Esophagus (tissue), 2 donors: ENCODE measurements at regions not wholly inside any gene's neighbourhood (a gene's known extent, or its start where the extent isn't known, plus 50 kb on each side); places are given as distances from the start of the nearest gene placed in this dataset.

ENCODE experiments used
- H3K27ac ChIP-seq, 2 donors: one replicate each; pipeline ENCODE4 v1.5.1; 2013; ENCODE audit warnings: low read depth in 2 of 2, mild to moderate bottlenecking in 2 of 2, inconsistent platforms in 1 of 2, low read length in 1 of 2, moderate library complexity in 1 of 2
- H3K27me3 ChIP-seq, 2 donors: one replicate each; pipeline ENCODE4 v1.6.1; 2013; ENCODE audit warnings: low read length in 2 of 2, control low read depth in 1 of 2, mild to moderate bottlenecking in 1 of 2; ENCODE audit not compliant: insufficient read depth in 2 of 2, control insufficient read depth in 1 of 2
- H3K36me3 ChIP-seq, 2 donors: one replicate each; pipeline ENCODE4 v1.6.1; 2013; ENCODE audit warnings: low read length in 1 of 2; ENCODE audit not compliant: control insufficient read depth in 2 of 2, insufficient read depth in 2 of 2
- H3K4me1 ChIP-seq, 2 donors: one replicate each; pipeline ENCODE4 v1.6.1; 2013; ENCODE audit warnings: low read length in 1 of 2; ENCODE audit not compliant: control insufficient read depth in 2 of 2, insufficient read depth in 2 of 2
- H3K4me3 ChIP-seq, 2 donors: one replicate each; pipeline ENCODE4 v1.5.1; 2013; ENCODE audit warnings: low read length in 2 of 2, mild to moderate bottlenecking in 2 of 2, low read depth in 1 of 2, moderate library complexity in 1 of 2
- H3K9me3 ChIP-seq, 2 donors: one replicate each; pipeline ENCODE4 v1.6.1; 2013; ENCODE audit warnings: mild to moderate bottlenecking in 2 of 2, low read depth in 1 of 2, low read length in 1 of 2, moderate library complexity in 1 of 2; ENCODE audit not compliant: control insufficient read depth in 2 of 2, insufficient read depth in 1 of 2
- WGBS, 2 donors: extraction: QIAGEN DNeasy Blood & Tissue Kit; methylation state at CpG; one replicate each; pipeline ENCODE4 v1.1.7; 2013; 5-methylcytosine and 5-hydroxymethylcytosine counted together
- donor health status: healthy with polysubstance abuse.
- donor health status: Bipolar disorder and iron deficiency.

DNA sequence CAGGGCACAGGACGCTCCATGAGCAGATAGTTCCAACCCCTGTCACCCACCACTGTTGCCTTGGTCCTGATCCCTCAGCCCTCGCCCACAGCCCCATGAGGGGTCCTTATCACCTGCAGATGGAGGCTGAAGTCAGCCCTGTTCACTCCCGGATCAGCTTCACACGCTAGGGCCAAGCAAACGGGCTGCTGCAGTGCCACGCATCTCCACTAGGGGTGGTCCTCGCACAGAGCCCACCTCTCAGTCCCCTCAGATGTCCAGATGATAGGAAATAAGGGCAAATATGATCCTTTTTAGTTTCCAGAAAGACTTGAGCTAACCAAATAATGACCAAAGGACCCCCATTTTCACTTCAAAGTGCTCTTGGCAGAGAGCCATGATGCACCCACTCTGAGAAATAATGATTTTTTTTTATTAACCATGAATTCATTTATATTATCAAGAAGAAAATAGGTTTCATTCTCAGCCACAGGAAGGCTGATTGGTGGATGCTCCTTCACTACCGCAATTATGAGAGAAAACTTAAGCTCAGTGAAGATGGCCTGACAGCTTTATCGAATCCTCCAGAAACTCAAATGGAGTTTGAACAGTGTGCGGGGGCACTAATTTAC is 71.9 kb upstream of the KLHL29 start:
- no peak overlapping the region for H3K4me3 ChIP-seq
- no peaks in the 10 kb centered on the region for H3K9me3 ChIP-seq
- H3K36me3 ChIP-seq: no peaks in the 10 kb centered on the region
- 52 to 63% methylated on average over 10 of the region's 10 CpGs for WGBS, 2 donors
- H3K27ac ChIP-seq: no peak overlapping the region
- H3K27me3 ChIP-seq: no peaks in the 10 kb centered on the region
- H3K4me1 ChIP-seq: no peaks in the 10 kb centered on the region

DNA sequence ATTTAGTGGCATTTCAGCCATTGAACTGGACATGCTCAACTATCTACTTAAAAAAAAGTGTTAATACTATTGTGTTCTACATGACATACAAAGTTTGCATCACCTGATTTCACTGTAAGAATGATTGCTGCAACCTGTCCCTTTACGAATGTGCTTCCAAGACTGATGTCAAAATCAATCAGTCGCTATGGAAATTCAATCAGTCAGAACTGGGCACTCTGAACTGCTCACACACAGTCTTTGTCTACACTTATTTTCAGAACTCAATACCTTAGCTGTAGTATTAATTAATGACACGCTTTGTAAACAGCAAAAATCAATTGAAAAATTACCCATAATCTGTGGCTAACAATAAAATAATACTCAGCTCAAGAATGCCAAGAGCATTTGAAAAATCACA is 70.3 kb upstream of the KLHL29 start:
- Histone ChIP-seq H3K9me3 (no peaks in the 10 kb centered on the region), H3K27ac (no peak overlapping the region), H3K27me3 (no peaks in the 10 kb centered on the region), H3K36me3 (no peaks in the 10 kb centered on the region), H3K4me3 (no peak overlapping the region), H3K4me1 (no peaks in the 10 kb centered on the region)
- 75 to 96% methylated on average over 3 of the region's 3 CpGs for WGBS, 2 donors

DNA sequence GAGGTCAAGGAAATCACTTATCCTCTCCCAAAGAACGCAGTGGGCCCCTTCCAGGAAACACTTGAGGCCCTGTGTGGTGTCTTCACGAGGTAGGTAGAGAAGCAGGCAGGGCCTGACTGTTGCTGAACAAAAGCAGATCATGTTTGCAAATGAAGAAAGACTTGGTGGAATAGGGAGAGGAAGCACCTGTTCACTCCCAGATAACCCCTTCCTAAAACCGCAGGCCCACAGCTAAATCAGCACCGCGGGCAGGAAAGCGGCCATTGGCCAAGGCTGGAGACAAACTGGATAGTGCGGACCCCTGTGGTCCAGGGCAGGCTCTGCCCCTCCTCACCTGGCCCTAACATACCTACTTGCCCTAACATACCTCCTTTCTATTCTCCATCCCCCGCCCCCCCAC is 64.9 kb upstream of the KLHL29 start:
- H3K36me3 ChIP-seq: no peaks in the 10 kb centered on the region
- no peaks in the 10 kb centered on the region for H3K4me1 ChIP-seq
- H3K27me3 ChIP-seq: no peaks in the 10 kb centered on the region
- H3K27ac ChIP-seq: no peak overlapping the region
- H3K9me3 ChIP-seq: no peaks in the 10 kb centered on the region
- H3K4me3 ChIP-seq: no peak overlapping the region
- WGBS, 2 donors: 61 to 74% methylated on average over 8 of the region's 8 CpGs

- H3K36me3 ChIP-seq: no peaks in the 10 kb centered on the region
- WGBS, 2 donors: 92 to 94% methylated on average over 5 of the region's 5 CpGs
- H3K27ac ChIP-seq: no peak overlapping the region
- no peak overlapping the region for H3K4me3 ChIP-seq
- no peaks in the 10 kb centered on the region for H3K4me1 ChIP-seq
- no peaks in the 10 kb centered on the region for H3K27me3 ChIP-seq
- no peaks in the 10 kb centered on the region for H3K9me3 ChIP-seq
Measured at GRCh38 chr2:23321751-23322150, 63.2 kb upstream of the KLHL29 start.

GRCh38 chr2:23322567-23323197 is 62.3 kb upstream of the KLHL29 start:
- Histone ChIP-seq H3K27ac (no peak overlapping the region), H3K9me3 (no peaks in the 10 kb centered on the region), H3K4me1 (no peaks in the 10 kb centered on the region), H3K27me3 (no peaks in the 10 kb centered on the region), H3K36me3 (no peaks in the 10 kb centered on the region), H3K4me3 (no peak overlapping the region)
- WGBS, 2 donors: 53 to 66% methylated on average over 7 of the region's 7 CpGs

- Histone ChIP-seq H3K4me3 (no peak overlapping the region), H3K27me3 (no peaks in the 10 kb centered on the region), H3K4me1 (no peaks in the 10 kb centered on the region), H3K27ac (no peak overlapping the region), H3K9me3 (no peaks in the 10 kb centered on the region), H3K36me3 (no peaks in the 10 kb centered on the region)
- 63 to 81% methylated on average over 19 of the region's 19 CpGs for WGBS, 2 donors
Measured at GRCh38 chr2:23323198-23323916, 61.6 kb upstream of the KLHL29 start.

DNA sequence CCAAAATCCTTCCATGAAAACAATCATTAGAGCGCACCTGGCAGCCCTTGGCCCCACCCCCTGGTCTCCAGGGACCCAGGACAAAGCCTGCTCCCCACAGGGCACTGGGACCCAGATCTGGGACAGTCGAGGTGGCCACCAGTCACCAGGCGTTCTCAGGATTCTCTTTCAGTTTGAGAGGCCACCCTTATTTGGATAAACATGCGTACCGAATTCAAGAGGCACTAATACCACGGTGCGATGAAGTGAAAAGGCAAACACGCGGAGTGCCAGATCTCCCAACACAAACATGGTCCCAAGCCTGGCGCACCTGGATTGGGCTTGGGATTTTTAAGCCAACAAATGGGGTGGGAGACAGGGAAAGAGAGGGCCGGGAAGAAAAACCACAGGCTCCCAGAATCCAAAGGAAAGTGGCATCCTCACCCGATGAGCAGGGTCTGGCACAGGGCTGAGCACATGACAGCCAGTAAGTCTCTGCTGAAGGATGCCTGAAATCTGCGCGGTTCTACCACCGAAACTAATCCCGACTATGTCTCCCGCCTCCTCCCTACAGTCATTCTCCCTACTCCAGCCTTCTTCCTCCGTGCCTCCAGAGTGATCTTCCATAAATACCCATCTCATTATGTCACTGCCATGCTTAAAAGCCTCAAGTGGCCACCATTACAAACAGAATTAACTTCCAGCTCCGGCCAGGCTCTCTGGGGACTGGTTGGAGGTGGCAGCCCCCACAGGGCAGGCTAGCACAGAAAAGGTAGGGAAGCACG is 60.9 kb upstream of the KLHL29 start:
- Histone ChIP-seq H3K4me3 (no peak overlapping the region), H3K27me3 (no peaks in the 10 kb centered on the region), H3K36me3 (no peaks in the 10 kb centered on the region), H3K27ac (no peak overlapping the region), H3K9me3 (no peaks in the 10 kb centered on the region), H3K4me1 (no peaks in the 10 kb centered on the region)
- WGBS, 2 donors: 88 to 90% methylated on average over 20 of the region's 20 CpGs

DNA sequence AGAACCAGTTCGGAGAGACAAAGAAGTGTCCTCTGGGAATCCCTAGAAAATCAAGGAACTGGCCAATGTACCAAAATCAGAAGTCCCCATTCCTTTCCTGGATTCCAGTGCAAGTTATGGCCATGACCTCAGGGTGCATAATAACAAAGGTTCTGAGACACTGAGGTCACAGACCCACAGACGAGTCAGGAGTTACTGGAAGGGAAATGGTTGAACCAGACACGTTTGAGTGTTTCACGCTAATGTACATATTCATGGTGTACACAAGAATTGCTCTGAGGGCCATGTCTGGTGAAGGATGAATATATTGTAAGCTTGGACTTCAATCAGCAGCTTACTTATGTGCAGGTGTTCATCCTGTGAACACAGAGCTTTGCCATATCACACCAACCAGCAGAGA is 58.6 kb upstream of the KLHL29 start:
- Histone ChIP-seq H3K36me3 (no peaks in the 10 kb centered on the region), H3K4me3 (no peak overlapping the region), H3K27me3 (no peaks in the 10 kb centered on the region), H3K4me1 (no peaks in the 10 kb centered on the region), H3K27ac (no peak overlapping the region), H3K9me3 (no peaks in the 10 kb centered on the region)
- 69 to 72% methylated on average over 4 of the region's 4 CpGs for WGBS, 2 donors

GRCh38 chr2:23327416-23327815 is 57.6 kb upstream of the KLHL29 start:
- Histone ChIP-seq H3K4me1 (no peaks in the 10 kb centered on the region), H3K4me3 (no peak overlapping the region), H3K36me3 (no peaks in the 10 kb centered on the region), H3K27me3 (no peaks in the 10 kb centered on the region), H3K27ac (no peak overlapping the region), H3K9me3 (no peaks in the 10 kb centered on the region)
- 81 to 84% methylated on average over 5 of the region's 5 CpGs for WGBS, 2 donors
